IMR-90 (cell line): ENCODE measurements at regions not wholly inside any gene's neighbourhood (a gene's known extent, or its start where the extent isn't known, plus 50 kb on each side); places are given as distances from the start of the nearest gene placed in this dataset.

Experiments used
- BHLHE40 ChIP-seq: fragments of 150-350 bp; IDR thresholded peaks from 2 replicates; pipeline ENCODE4 v1.6.1; 2016; ENCODE audit warnings: mild to moderate bottlenecking, low read depth, low read length
- CEBPB ChIP-seq: IDR thresholded peaks from 2 replicates; pipeline ENCODE4 v1.6.1; 2012; ENCODE audit warnings: low read depth, low read length, improper control_type of control experiment
- CHD1 ChIP-seq: IDR thresholded peaks from 2 replicates; pipeline ENCODE4 v1.6.1; 2012; ENCODE audit warnings: low read depth, low read length, improper control_type of control experiment
- CTCF ChIP-seq: conservative IDR thresholded peaks from 2 replicates; pipeline ENCODE4 v1.5.1; 2012; ENCODE audit warnings: mild to moderate bottlenecking, low read depth, low read length, improper control_type of control experiment
- MAFK ChIP-seq: IDR thresholded peaks from 2 replicates; pipeline ENCODE4 v1.6.1; 2012; ENCODE audit warnings: low read depth, low read length, improper control_type of control experiment
- MAZ ChIP-seq: IDR thresholded peaks from 2 replicates; pipeline ENCODE4 v1.6.1; 2012; ENCODE audit warnings: low read depth, mild to moderate bottlenecking, low read length, improper control_type of control experiment, moderate library complexity, borderline replicate concordance
- MXI1 ChIP-seq: IDR thresholded peaks from 2 replicates; pipeline ENCODE4 v1.6.1; 2012; ENCODE audit warnings: low read depth, mild to moderate bottlenecking, low read length, moderate library complexity, borderline replicate concordance
- NFE2L2 ChIP-seq: fragments of 150-350 bp; IDR thresholded peaks from 2 replicates; pipeline ENCODE4 v1.6.1; 2016; ENCODE audit warnings: low read depth, mild to moderate bottlenecking, low read length
- POLR2A ChIP-seq: IDR thresholded peaks from 2 replicates; pipeline ENCODE4 v1.6.1; 2012; ENCODE audit warnings: mild to moderate bottlenecking, low read depth, low read length
- RAD21 ChIP-seq: IDR thresholded peaks from 2 replicates; pipeline ENCODE4 v1.6.1; 2012; ENCODE audit warnings: low read length, improper control_type of control experiment
- RFX5 ChIP-seq: IDR thresholded peaks from 2 replicates; pipeline ENCODE4 v1.8.0; 2012; ENCODE audit warnings: low read depth, mild to moderate bottlenecking, low read length, moderate library complexity
- USF2 ChIP-seq: fragments of 150-350 bp; IDR thresholded peaks from 2 replicates; pipeline ENCODE4 v1.6.1; 2017; ENCODE audit warnings: mild to moderate bottlenecking, antibody characterized with exemption, low read length, low read depth

- TF ChIP-seq CTCF: no peak
- no peak for TF ChIP-seq NFE2L2
- TF ChIP-seq POLR2A: no peak
- TF ChIP-seq RFX5: no peak
- TF ChIP-seq RAD21: no peak
- no peak for TF ChIP-seq CHD1
- TF ChIP-seq MXI1: no peak
- no peak for TF ChIP-seq CEBPB
- no peak for TF ChIP-seq MAFK
- TF ChIP-seq USF2: no peak
- no peak for TF ChIP-seq MAZ
- TF ChIP-seq BHLHE40: no peak
Observed at GRCh38 chr15:58279654-58280053, 141.5 kb downstream of the AQP9 start.
